ENCODE measurements at regions not wholly inside any gene's neighbourhood (a gene's known extent, or its start where the extent isn't known, plus 50 kb on each side); places are given as distances from the start of the nearest gene placed in this dataset.

- no peaks in the 10 kb centered on the region for H3K9me3 ChIP-seq (ENCODE audit: insufficient read depth, low read depth, low read length)
- H3K27me3 ChIP-seq (ENCODE audit: insufficient read depth, low read length, poor library complexity, severe bottlenecking) = no peaks in the 10 kb centered on the region
- no peak overlapping the region for H3K9ac ChIP-seq (ENCODE audit: low read depth, low read length, poor library complexity, severe bottlenecking)
- H2AFZ ChIP-seq (ENCODE audit: low read length) = no peak overlapping the region
- no peaks in the 10 kb centered on the region for H3K9me2 ChIP-seq (replicated peaks; ENCODE audit: low read depth, low read length)
- no peaks in the 10 kb centered on the region for H3K36me3 ChIP-seq (ENCODE audit: insufficient read depth, low read length)
- no peaks in the 10 kb centered on the region for H3F3A ChIP-seq (ENCODE audit: low read depth)
- H4K20me1 ChIP-seq (ENCODE audit: insufficient read depth, low read length, poor library complexity, severe bottlenecking) = no peaks in the 10 kb centered on the region
- H3K4me2 ChIP-seq (ENCODE audit: low read depth, low read length, poor library complexity, severe bottlenecking) = no peak overlapping the region
- H3K4me1 ChIP-seq (ENCODE audit: insufficient read depth, low read length, poor library complexity, severe bottlenecking) = no peaks in the 10 kb centered on the region
- no peaks in the 10 kb centered on the region for H3K79me2 ChIP-seq (ENCODE audit: insufficient read depth, low read length)
- H3K4me3 ChIP-seq (ENCODE audit: low read length, poor library complexity, severe bottlenecking) = no peak overlapping the region
- TF ChIP-seq EZH2phosphoT487 (IDR thresholded peaks at IDR 0.05; ENCODE audit: borderline replicate concordance) = no peak
- TF ChIP-seq CTCF (conservative IDR thresholded peaks at IDR 0.05; ENCODE audit: low read length) = no peak
Measured at GRCh38 chr16:55175389-55175788, 148.6 kb upstream of the IRX6 start.

- no peak overlapping the region for H2AFZ ChIP-seq (ENCODE audit: low read length)
- H3K27me3 ChIP-seq (ENCODE audit: insufficient read depth, low read length, poor library complexity, severe bottlenecking) = no peaks in the 10 kb centered on the region
- H3F3A ChIP-seq (ENCODE audit: low read depth) = no peaks in the 10 kb centered on the region
- no peak overlapping the region for H3K4me2 ChIP-seq (ENCODE audit: low read depth, low read length, poor library complexity, severe bottlenecking)
- no peaks in the 10 kb centered on the region for H3K9me3 ChIP-seq (ENCODE audit: insufficient read depth, low read depth, low read length)
- no peaks in the 10 kb centered on the region for H4K20me1 ChIP-seq (ENCODE audit: insufficient read depth, low read length, poor library complexity, severe bottlenecking)
- no peak overlapping the region for H3K9ac ChIP-seq (ENCODE audit: low read depth, low read length, poor library complexity, severe bottlenecking)
- H3K4me3 ChIP-seq (ENCODE audit: low read length, poor library complexity, severe bottlenecking) = no peak overlapping the region
- H3K9me2 ChIP-seq (replicated peaks; ENCODE audit: low read depth, low read length) = no peaks in the 10 kb centered on the region
- TF ChIP-seq EZH2phosphoT487 (IDR thresholded peaks at IDR 0.05; ENCODE audit: borderline replicate concordance) = no peak
- H3K79me2 ChIP-seq (ENCODE audit: insufficient read depth, low read length) = no peaks in the 10 kb centered on the region
- H3K36me3 ChIP-seq (ENCODE audit: insufficient read depth, low read length) = no peaks in the 10 kb centered on the region
- H3K4me1 ChIP-seq (ENCODE audit: insufficient read depth, low read length, poor library complexity, severe bottlenecking) = no peaks in the 10 kb centered on the region
Measured at GRCh38 chr16:55176901-55177300, 147.1 kb upstream of the IRX6 start.

GRCh38 chr16:55179411-55179810 lies 144.6 kb upstream of the IRX6 start:
- Histone ChIP-seq H3K79me2 (ENCODE audit: insufficient read depth, low read length) (no peaks in the 10 kb centered on the region), H3K4me1 (ENCODE audit: insufficient read depth, low read length, poor library complexity, severe bottlenecking) (no peaks in the 10 kb centered on the region), H2AFZ (ENCODE audit: low read length) (no peak overlapping the region), H3K9me3 (ENCODE audit: insufficient read depth, low read depth, low read length) (no peaks in the 10 kb centered on the region), H3K4me2 (ENCODE audit: low read depth, low read length, poor library complexity, severe bottlenecking) (no peak overlapping the region), H3K36me3 (ENCODE audit: insufficient read depth, low read length) (no peaks in the 10 kb centered on the region), H3K9ac (ENCODE audit: low read depth, low read length, poor library complexity, severe bottlenecking) (no peak overlapping the region), H3K9me2 (replicated peaks; ENCODE audit: low read depth, low read length) (no peaks in the 10 kb centered on the region), H3K27me3 (ENCODE audit: insufficient read depth, low read length, poor library complexity, severe bottlenecking) (no peaks in the 10 kb centered on the region), H3F3A (ENCODE audit: low read depth) (no peaks in the 10 kb centered on the region), H4K20me1 (ENCODE audit: insufficient read depth, low read length, poor library complexity, severe bottlenecking) (no peaks in the 10 kb centered on the region), H3K4me3 (ENCODE audit: low read length, poor library complexity, severe bottlenecking) (no peak overlapping the region)
- no peak for TF ChIP-seq CTCF (conservative IDR thresholded peaks at IDR 0.05; ENCODE audit: low read length)
- no peak for TF ChIP-seq EZH2phosphoT487 (IDR thresholded peaks at IDR 0.05; ENCODE audit: borderline replicate concordance)

GRCh38 chr16:55179852-55180585 lies 144.0 kb upstream of the IRX6 start:
- Histone ChIP-seq H3K79me2 (ENCODE audit: insufficient read depth, low read length) (no peaks in the 10 kb centered on the region), H3K9me2 (replicated peaks; ENCODE audit: low read depth, low read length) (no peaks in the 10 kb centered on the region), H4K20me1 (ENCODE audit: insufficient read depth, low read length, poor library complexity, severe bottlenecking) (no peaks in the 10 kb centered on the region), H3K9me3 (ENCODE audit: insufficient read depth, low read depth, low read length) (no peaks in the 10 kb centered on the region), H3K9ac (ENCODE audit: low read depth, low read length, poor library complexity, severe bottlenecking) (no peak overlapping the region), H3K4me3 (ENCODE audit: low read length, poor library complexity, severe bottlenecking) (no peak overlapping the region), H3K36me3 (ENCODE audit: insufficient read depth, low read length) (no peaks in the 10 kb centered on the region), H3K4me2 (ENCODE audit: low read depth, low read length, poor library complexity, severe bottlenecking) (no peak overlapping the region), H3K27me3 (ENCODE audit: insufficient read depth, low read length, poor library complexity, severe bottlenecking) (no peaks in the 10 kb centered on the region), H3K4me1 (ENCODE audit: insufficient read depth, low read length, poor library complexity, severe bottlenecking) (no peaks in the 10 kb centered on the region), H2AFZ (ENCODE audit: low read length) (no peak overlapping the region), H3F3A (ENCODE audit: low read depth) (no peaks in the 10 kb centered on the region)
- TF ChIP-seq CTCF (conservative IDR thresholded peaks at IDR 0.05; ENCODE audit: low read length) (no peak), EZH2phosphoT487 (IDR thresholded peaks at IDR 0.05; ENCODE audit: borderline replicate concordance) (no peak)

Measured in Loucy (cell line).